Duodenal mucosa (tissue), 2 donors: ENCODE measurements at regions not wholly inside any gene's neighbourhood (a gene's known extent, or its start where the extent isn't known, plus 50 kb on each side); places are given as distances from the start of the nearest gene placed in this dataset.
"Not testable (repeated sequence)": the region's sequence is repeated elsewhere in the genome, so short reads cannot be mapped to it uniquely, and the experiment has no call there.

Experiments
- H3K27ac ChIP-seq: one replicate; pipeline ENCODE4 v1.7.0; 2013; ENCODE audit warnings: low read depth, low read length
- H3K27me3 ChIP-seq, 2 donors: one replicate each; pipeline ENCODE4 v1.7.0; 2013; ENCODE audit warnings: low read length in 2 of 2, control low read depth in 1 of 2; ENCODE audit not compliant: insufficient read depth in 2 of 2, control insufficient read depth in 1 of 2
- H3K36me3 ChIP-seq, 2 donors: one replicate each; pipeline ENCODE4 v1.7.0; 2013; ENCODE audit warnings: low read length in 2 of 2, control low read depth in 1 of 2; ENCODE audit not compliant: insufficient read depth in 2 of 2, control insufficient read depth in 1 of 2
- H3K4me1 ChIP-seq, 2 donors: one replicate each; pipeline ENCODE4 v1.7.0; 2013; ENCODE audit warnings: low read length in 2 of 2, control low read depth in 1 of 2; ENCODE audit not compliant: insufficient read depth in 2 of 2, control insufficient read depth in 1 of 2
- H3K4me3 ChIP-seq, 2 donors: one replicate each; pipeline ENCODE4 v1.7.0; 2013; ENCODE audit warnings: low read length in 2 of 2, low read depth in 1 of 2
- H3K9ac ChIP-seq, 2 donors: one replicate each; pipeline ENCODE4 v1.7.0; 2013; ENCODE audit warnings: low read length in 2 of 2, low read depth in 1 of 2
- H3K9me3 ChIP-seq, 2 donors: one replicate each; pipeline ENCODE4 v1.7.0; 2013; ENCODE audit warnings: low read length in 2 of 2, control low read depth in 1 of 2; ENCODE audit not compliant: control insufficient read depth in 1 of 2

GRCh38 chr11:24206511-24206910, 290.3 kb upstream of the LUZP2 start:
- Histone ChIP-seq H3K9ac (no peak overlapping the region), H3K36me3 (no peaks in the 10 kb centered on the region), H3K27me3 (no peaks in the 10 kb centered on the region), H3K27ac (no peak overlapping the region), H3K4me3 (no peak overlapping the region), H3K9me3 (no peaks in the 10 kb centered on the region), H3K4me1 (no peaks in the 10 kb centered on the region)

DNA sequence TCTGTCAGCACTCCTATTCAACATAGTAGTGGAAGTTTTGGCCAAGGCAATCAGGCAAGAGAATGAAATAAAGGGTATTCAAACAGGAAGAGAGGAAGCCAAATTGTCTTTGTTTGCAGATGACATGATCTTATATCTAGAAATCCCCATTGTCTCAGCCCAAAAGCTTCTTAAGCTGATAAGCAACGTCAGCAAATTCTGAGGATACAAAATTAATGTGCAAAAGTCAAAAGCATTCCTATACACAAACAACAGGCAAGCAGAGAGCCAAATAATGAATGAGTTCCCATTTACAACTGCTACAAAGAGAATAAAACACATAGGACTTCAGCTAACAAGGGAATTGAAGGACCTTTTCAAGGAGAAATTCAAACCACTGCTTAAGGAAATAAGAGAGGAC, 280.4 kb upstream of the LUZP2 start:
- no peaks in the 10 kb centered on the region for H3K9me3 ChIP-seq
- no peak overlapping the region for H3K27ac ChIP-seq
- H3K4me1 ChIP-seq: no peaks in the 10 kb centered on the region
- H3K4me3 ChIP-seq: no peak overlapping the region
- H3K27me3 ChIP-seq: no peaks in the 10 kb centered on the region
- H3K9ac ChIP-seq: no peak overlapping the region
- H3K36me3 ChIP-seq: no peaks in the 10 kb centered on the region

DNA sequence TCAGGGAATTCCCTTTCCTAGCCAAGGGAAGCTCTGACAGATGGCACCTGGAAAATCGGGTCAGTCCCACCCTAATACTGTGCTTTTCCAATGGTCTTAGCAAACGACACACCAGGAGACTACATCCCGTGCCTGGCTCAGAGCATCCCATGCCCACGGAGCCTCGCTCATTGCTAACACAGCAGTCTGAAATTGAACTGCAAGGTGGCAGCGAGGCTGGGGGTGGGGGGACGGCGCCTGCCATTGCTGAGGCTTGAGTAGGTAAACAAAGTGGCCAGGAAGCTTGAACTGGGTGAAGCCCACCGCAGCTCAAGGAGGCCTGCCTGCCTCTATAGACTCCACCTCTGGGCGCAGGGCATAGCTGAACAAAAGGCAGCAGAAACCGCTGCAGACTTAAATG, 279.5 kb upstream of the LUZP2 start:
- H3K36me3 ChIP-seq, H3K4me3 ChIP-seq, H3K9ac ChIP-seq, H3K27ac ChIP-seq, H3K27me3 ChIP-seq, H3K4me1 ChIP-seq, H3K9me3 ChIP-seq: not testable (repeated sequence)

- Histone ChIP-seq H3K9me3 (no peaks in the 10 kb centered on the region), H3K27me3 (no peaks in the 10 kb centered on the region), H3K36me3 (no peaks in the 10 kb centered on the region), H3K9ac (no peak overlapping the region), H3K4me1 (no peaks in the 10 kb centered on the region), H3K4me3 (no peak overlapping the region), H3K27ac (no peak overlapping the region)
Measured at GRCh38 chr11:24225501-24225900, 271.4 kb upstream of the LUZP2 start.

DNA sequence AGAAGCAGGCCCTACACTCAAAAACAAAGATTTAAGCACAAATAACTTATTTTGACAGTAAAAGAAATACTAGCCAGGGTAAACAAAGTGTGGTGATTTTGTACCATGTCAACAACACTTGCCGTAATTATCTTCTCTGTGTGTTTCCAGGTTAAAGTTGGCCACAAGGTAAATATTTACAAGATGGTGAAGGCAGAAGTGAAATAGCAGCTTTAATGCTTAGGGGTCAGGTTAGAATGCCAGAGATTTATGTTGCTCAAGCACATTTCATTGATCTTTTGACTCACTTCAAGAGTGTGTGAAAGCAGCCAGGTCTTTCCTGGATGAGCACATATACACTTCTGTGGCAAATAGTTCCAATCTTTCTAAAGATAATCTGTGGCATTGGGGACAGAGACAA, 270.2 kb upstream of the LUZP2 start:
- no peak overlapping the region for H3K4me3 ChIP-seq
- no peaks in the 10 kb centered on the region for H3K9me3 ChIP-seq
- no peak overlapping the region for H3K27ac ChIP-seq
- no peaks in the 10 kb centered on the region for H3K4me1 ChIP-seq
- no peaks in the 10 kb centered on the region for H3K36me3 ChIP-seq
- no peak overlapping the region for H3K9ac ChIP-seq
- no peaks in the 10 kb centered on the region for H3K27me3 ChIP-seq

- H3K9me3 ChIP-seq: no peaks in the 10 kb centered on the region
- H3K4me3 ChIP-seq: no peak overlapping the region
- H3K27ac ChIP-seq: no peak overlapping the region
- H3K9ac ChIP-seq: no peak overlapping the region
- no peaks in the 10 kb centered on the region for H3K4me1 ChIP-seq
- H3K36me3 ChIP-seq: no peaks in the 10 kb centered on the region
- H3K27me3 ChIP-seq: no peaks in the 10 kb centered on the region
Measured at GRCh38 chr11:24233041-24233440, 263.8 kb upstream of the LUZP2 start.

DNA sequence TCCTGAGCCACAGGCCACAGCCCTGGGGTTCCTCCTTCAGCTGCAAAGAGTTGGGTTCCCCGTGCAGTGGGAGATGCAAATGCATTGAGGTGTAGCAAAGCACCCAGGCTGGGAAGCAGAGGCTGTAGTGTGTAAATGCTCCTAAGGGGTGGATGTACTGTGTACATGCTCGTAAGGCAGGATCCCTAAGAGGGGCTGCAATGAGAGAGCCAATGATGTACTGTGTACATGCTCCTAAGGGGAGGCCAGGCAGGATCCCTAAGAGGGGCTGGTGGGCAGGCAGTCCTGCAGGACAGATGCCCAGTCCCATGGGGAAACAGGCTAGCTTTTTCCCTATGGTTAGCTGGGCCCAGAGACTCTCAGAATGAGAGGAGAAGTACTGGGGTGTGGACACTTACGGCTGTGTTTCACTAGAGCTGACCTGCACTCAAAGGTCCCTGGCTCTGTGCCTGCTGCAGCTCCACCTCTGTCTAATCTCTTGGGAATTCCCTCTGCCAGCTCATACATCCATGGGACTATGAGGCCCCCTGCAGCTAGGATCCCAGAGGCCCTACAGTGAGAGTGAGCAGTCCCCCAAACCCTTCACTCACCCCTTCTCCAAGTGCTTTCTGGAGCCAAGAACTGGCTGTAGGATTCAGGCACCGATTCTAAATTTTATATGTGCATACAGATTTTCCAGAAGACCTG, 261.9 kb upstream of the LUZP2 start:
- no peak overlapping the region for H3K4me3 ChIP-seq
- H3K36me3 ChIP-seq: no peaks in the 10 kb centered on the region
- H3K9me3 ChIP-seq: no peaks in the 10 kb centered on the region
- H3K4me1 ChIP-seq: no peaks in the 10 kb centered on the region
- no peak overlapping the region for H3K9ac ChIP-seq
- H3K27me3 ChIP-seq: no peaks in the 10 kb centered on the region
- no peak overlapping the region for H3K27ac ChIP-seq

DNA sequence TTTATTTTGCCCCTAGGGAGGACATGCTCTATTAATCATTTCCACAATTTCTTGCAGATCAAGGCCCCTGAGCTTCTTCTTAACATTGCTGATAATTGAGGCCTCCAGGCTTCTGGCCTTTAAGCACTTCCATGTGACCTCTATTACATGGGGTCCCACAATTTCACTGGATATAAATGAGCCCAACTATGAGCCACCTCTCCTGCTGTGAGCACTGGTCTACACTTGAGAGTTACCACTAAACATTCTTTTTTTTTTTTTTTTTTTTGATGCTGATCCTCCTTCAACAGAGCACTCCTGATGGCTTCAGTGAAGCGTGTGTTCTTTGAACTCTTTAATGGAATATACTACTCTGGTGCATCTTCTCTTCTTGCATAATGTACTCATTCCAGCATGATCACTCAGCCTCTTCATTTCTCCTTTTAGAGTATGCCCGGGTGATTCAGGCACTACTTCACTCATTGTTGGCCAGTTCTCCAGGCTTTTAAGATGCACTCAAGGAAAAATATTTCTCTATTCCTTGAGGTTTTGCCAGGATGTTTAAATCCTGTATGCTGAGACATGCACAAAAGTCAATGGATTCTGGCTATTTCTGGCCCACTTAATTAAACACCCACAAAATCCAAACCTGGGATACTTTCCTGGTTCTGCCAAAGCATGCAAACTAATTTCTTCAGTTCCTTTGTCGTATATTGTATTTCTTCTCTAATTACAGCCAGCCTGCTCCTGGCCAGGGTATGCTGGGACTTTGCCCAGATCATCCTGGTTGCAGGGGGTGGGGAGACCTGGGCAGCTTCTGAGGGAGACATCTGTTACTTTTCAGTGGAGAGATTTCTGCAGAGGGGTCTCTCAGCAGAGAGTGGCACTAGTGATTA, 257.8 kb upstream of the LUZP2 start:
- Histone ChIP-seq H3K9ac (no peak overlapping the region), H3K27ac (no peak overlapping the region)

DNA sequence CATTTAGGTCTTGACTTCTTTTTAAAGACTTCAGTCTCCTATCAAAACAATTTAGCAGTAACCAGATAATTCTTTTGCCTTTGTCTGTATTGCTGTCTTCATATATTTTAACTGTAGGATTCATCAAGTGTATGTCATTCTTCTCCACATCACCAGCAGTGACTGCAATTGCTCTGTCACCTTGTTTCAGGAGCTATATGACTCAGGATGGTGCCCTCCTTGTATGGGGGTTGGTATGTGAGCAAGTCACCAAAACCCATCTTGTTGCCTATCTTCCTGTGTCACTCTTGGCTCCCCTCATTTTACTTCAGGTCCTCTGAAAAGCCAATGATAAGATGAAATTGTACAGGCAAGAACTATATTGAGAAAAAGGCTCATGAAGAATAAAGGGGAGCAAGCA, 256.9 kb upstream of the LUZP2 start:
- Histone ChIP-seq H3K27ac (no peak overlapping the region), H3K36me3 (no peaks in the 10 kb centered on the region), H3K4me3 (no peak overlapping the region)

More for the DNA sequence above, 257.8 kb upstream of the LUZP2 start:
- Histone ChIP-seq H3K9me3 (no peaks in the 10 kb centered on the region), H3K4me3 (no peak overlapping the region), H3K36me3 (no peaks in the 10 kb centered on the region), H3K4me1 (no peaks in the 10 kb centered on the region), H3K27me3 (no peaks in the 10 kb centered on the region)

DNA sequence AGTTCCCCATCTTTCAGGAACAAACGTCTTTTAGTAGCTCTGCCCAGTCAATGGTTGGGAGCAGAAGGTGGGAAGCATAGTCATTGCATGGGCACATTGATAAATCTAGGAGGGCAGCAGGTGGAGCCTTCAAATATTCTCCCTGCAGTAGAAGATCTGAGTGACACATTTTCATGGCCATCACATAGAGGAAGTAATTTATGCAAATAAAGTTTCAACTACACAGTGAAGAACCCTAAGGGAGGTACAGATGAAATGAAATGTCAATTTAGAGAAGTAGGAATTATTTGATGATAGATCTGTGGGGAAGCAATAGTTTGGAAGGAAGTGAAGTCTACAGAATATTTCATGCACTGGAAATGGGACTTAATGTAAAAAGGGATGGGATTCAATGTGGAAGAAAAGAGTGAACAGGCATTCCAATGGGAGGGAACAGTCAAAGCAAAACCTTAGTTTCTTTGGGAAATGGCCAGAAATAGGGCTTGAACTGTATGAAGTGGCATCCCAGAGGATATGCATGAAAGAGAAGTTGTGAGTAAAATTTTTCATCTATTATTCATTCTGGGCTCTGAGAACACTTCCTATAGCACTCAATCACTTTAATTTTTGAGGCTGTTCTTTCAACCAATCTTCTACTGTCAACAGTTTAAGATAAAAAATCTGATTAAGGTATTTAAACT, 256.2 kb upstream of the LUZP2 start:
- Histone ChIP-seq H3K9me3 (no peaks in the 10 kb centered on the region), H3K27ac (no peak overlapping the region), H3K4me1 (no peaks in the 10 kb centered on the region)

More for the DNA sequence above, 256.9 kb upstream of the LUZP2 start:
- Histone ChIP-seq H3K4me1 (no peaks in the 10 kb centered on the region), H3K9me3 (no peaks in the 10 kb centered on the region), H3K9ac (no peak overlapping the region), H3K27me3 (no peaks in the 10 kb centered on the region)

More for the DNA sequence above, 256.2 kb upstream of the LUZP2 start:
- no peaks in the 10 kb centered on the region for H3K27me3 ChIP-seq
- no peak overlapping the region for H3K4me3 ChIP-seq
- no peaks in the 10 kb centered on the region for H3K36me3 ChIP-seq
- no peak overlapping the region for H3K9ac ChIP-seq
